CD14-positive monocyte (primary cell): ENCODE measurements at regions not wholly inside any gene's neighbourhood (a gene's known extent, or its start where the extent isn't known, plus 50 kb on each side); places are given as distances from the start of the nearest gene placed in this dataset.

Experiments used
- DNase-seq, 3 donors: peaks; one replicate each; pipeline ENCODE4 v3.0.0-alpha.2; 2011 to 2022
- H2AFZ ChIP-seq: 2 replicates; pipeline ENCODE4 v1.6.0; 2012; ENCODE audit warnings: mild to moderate bottlenecking, low read depth, low read length, inconsistent platforms; ENCODE audit not compliant: insufficient read depth, poor library complexity, severe bottlenecking
- H3K27ac ChIP-seq, 2 donors: 1 replicate in 1 of 2; 2 replicates in 1 of 2; pipeline ENCODE4 v1.5.1; 2012 to 2013; ENCODE audit warnings: low read length in 2 of 2, control low read depth in 1 of 2, inconsistent platforms in 1 of 2, low read depth in 1 of 2, mild to moderate bottlenecking in 1 of 2
- H3K27me3 ChIP-seq, 2 donors: one replicate each; pipeline versions ENCODE4 v1.6.0 to v1.6.1; 2011 to 2013; ENCODE audit warnings: low read length in 2 of 2; ENCODE audit not compliant: control insufficient read depth in 2 of 2, insufficient read depth in 2 of 2
- H3K36me3 ChIP-seq, 2 donors: replicated peaks in 1 of 2; 1 replicate in 1 of 2; 2 replicates in 1 of 2; pipeline versions ENCODE4 v1.5.1 to v1.6.1; 2012 to 2013; ENCODE audit warnings: low read length in 2 of 2, control low read depth in 1 of 2, inconsistent platforms in 1 of 2, mild to moderate bottlenecking in 1 of 2; ENCODE audit not compliant: insufficient read depth in 2 of 2, control insufficient read depth in 1 of 2
- H3K4me1 ChIP-seq, 2 donors: 1 replicate in 1 of 2; 2 replicates in 1 of 2; pipeline versions ENCODE4 v1.5.1 to v1.6.1; 2012 to 2013; ENCODE audit warnings: low read length in 2 of 2, control low read depth in 1 of 2, inconsistent platforms in 1 of 2, mild to moderate bottlenecking in 1 of 2, moderate library complexity in 1 of 2; ENCODE audit not compliant: insufficient read depth in 2 of 2, control insufficient read depth in 1 of 2
- H3K4me2 ChIP-seq: replicated peaks from 2 replicates; pipeline ENCODE3; 2012; ENCODE audit warnings: low read length, moderate library complexity, mild to moderate bottlenecking; ENCODE audit not compliant: poor library complexity, severe bottlenecking; ENCODE audit errors: extremely low read depth
- H3K4me3 ChIP-seq, 3 experiments: fragments of 200-600 bp in 1 of 3; sonication (generic) in 1 of 3; replicated peaks in 1 of 3; 1 replicate in 2 of 3; 2 replicates in 1 of 3; pipeline ENCODE4 v1.5.1; 2011 to 2013; ENCODE audit warnings: low read length in 3 of 3, mild to moderate bottlenecking in 3 of 3, control low read depth in 2 of 3, low read depth in 2 of 3, inconsistent platforms in 1 of 3, moderate library complexity in 1 of 3
- H3K79me2 ChIP-seq: 2 replicates; pipeline ENCODE4 v1.6.0; 2012; ENCODE audit warnings: mild to moderate bottlenecking, control low read depth, inconsistent platforms, low read length, moderate library complexity; ENCODE audit not compliant: insufficient read depth
- H3K9ac ChIP-seq: 2 replicates; pipeline ENCODE4 v1.6.0; 2017; ENCODE audit warnings: low read length, mild to moderate bottlenecking; ENCODE audit not compliant: insufficient read depth, poor library complexity, severe bottlenecking
- H3K9me3 ChIP-seq, 2 donors: replicated peaks in 1 of 2; 1 replicate in 1 of 2; 2 replicates in 1 of 2; pipeline versions ENCODE4 v1.5.1 to v1.6.1; 2012 to 2013; ENCODE audit warnings: low read length in 2 of 2, control low read depth in 1 of 2; ENCODE audit not compliant: control insufficient read depth in 1 of 2, insufficient read depth in 1 of 2
- H4K20me1 ChIP-seq: 2 replicates; pipeline ENCODE4 v1.6.0; 2012; ENCODE audit warnings: mild to moderate bottlenecking, low read length, control low read depth, moderate library complexity; ENCODE audit not compliant: insufficient read depth
- H3K27ac Mint-ChIP-seq, 7 donors: one replicate each; pipeline ENCODE4 v1.8.0; 2020; ENCODE audit warnings: mild to moderate bottlenecking in 7 of 7, mixed read lengths in 7 of 7, moderate library complexity in 6 of 7, inconsistent platforms in 2 of 7
- H3K27me3 Mint-ChIP-seq, 3 donors: one replicate each; pipeline ENCODE4 v1.8.0; 2021 to 2022; ENCODE audit warnings: low read depth in 3 of 3, mild to moderate bottlenecking in 3 of 3, mixed read lengths in 3 of 3, moderate library complexity in 3 of 3, inconsistent platforms in 1 of 3
- H3K36me3 Mint-ChIP-seq, 2 donors: one replicate each; pipeline ENCODE4 v1.8.0; 2020; ENCODE audit warnings: mixed read lengths in 2 of 2, inconsistent platforms in 1 of 2, mild to moderate bottlenecking in 1 of 2
- H3K4me1 Mint-ChIP-seq: one replicate; pipeline ENCODE4 v1.8.0; 2020; ENCODE audit warnings: mild to moderate bottlenecking, mixed read lengths
- H3K4me3 Mint-ChIP-seq, 2 donors: one replicate each; pipeline ENCODE4 v1.8.0; 2020; ENCODE audit warnings: mild to moderate bottlenecking in 2 of 2, mixed read lengths in 2 of 2, moderate library complexity in 1 of 2
- H3K9me3 Mint-ChIP-seq, 7 donors: one replicate each; pipeline ENCODE4 v1.8.0; 2020 to 2022; ENCODE audit warnings: mixed read lengths in 7 of 7, mild to moderate bottlenecking in 6 of 7, moderate library complexity in 6 of 7, inconsistent platforms in 2 of 7
- CTCF ChIP-seq: fragments of 200-600 bp; IDR thresholded peaks from one replicate; pipeline ENCODE4 v1.8.0; 2022; ENCODE audit warnings: antibody characterized with exemption, mild to moderate bottlenecking
- WGBS: methylation state at CpG from one replicate; pipeline ENCODE4 v1.1.5; 2013; ENCODE audit warnings: missing lambda C conversion rate; ENCODE audit not compliant: insufficient coverage; 5-methylcytosine and 5-hydroxymethylcytosine counted together
- intact Hi-C, 2 donors: fragments of 100-400 bp; cut with micrococcal nuclease; formaldehyde crosslinking; loops; one replicate each; pipeline versions ENCODE4 v1.15.0 to v1.15.1; 2023

GRCh38 chr7:25617214-25617613 lies 388.9 kb upstream of the NPVF start:
- H3K4me1 Mint-ChIP-seq: peaks cover 39% of the 10 kb centered on the region
- H3K4me2 ChIP-seq: no peak overlapping the region
- H3K36me3 ChIP-seq: no peaks in the 10 kb centered on the region
- H3K79me2 ChIP-seq: no peaks in the 10 kb centered on the region
- intact Hi-C loops: no loop called here
- H3K9me3 Mint-ChIP-seq: peaks cover 0 to 6% (median 2%) of the 10 kb centered on the region in 7 donors
- no peaks in the 10 kb centered on the region for H3K27me3 ChIP-seq
- TF ChIP-seq CTCF: no peak
- H3K27me3 Mint-ChIP-seq: no peaks in the 10 kb centered on the region
- H3K27ac Mint-ChIP-seq: no peak overlapping the region
- no peaks in the 10 kb centered on the region for H4K20me1 ChIP-seq
- no peak overlapping the region for H2AFZ ChIP-seq
- no peak overlapping the region for H3K9ac ChIP-seq
- H3K4me1 ChIP-seq: peaks cover 26 to 27% of the 10 kb centered on the region in 2 donors
- H3K27ac ChIP-seq: no peak overlapping the region
- no peak overlapping the region for H3K4me3 Mint-ChIP-seq
- DNase-seq: no peak
- no peak overlapping the region for H3K4me3 ChIP-seq
- 67% methylated on average over 1 of the region's 4 CpGs for WGBS
- peaks cover 0 to 5% of the 10 kb centered on the region in 2 donors for H3K9me3 ChIP-seq
- no peaks in the 10 kb centered on the region for H3K36me3 Mint-ChIP-seq

- Histone ChIP-seq H3K27me3 (no peaks in the 10 kb centered on the region), H3K27ac (no peak overlapping the region), H2AFZ (no peak overlapping the region), H3K9me3 (peaks cover 0 to 2% of the 10 kb centered on the region in 2 donors), H3K4me1 (peaks cover 26 to 27% of the 10 kb centered on the region in 2 donors), H3K79me2 (no peaks in the 10 kb centered on the region), H4K20me1 (no peaks in the 10 kb centered on the region), H3K4me3 (no peak overlapping the region), H3K4me2 (no peak overlapping the region), H3K36me3 (no peaks in the 10 kb centered on the region), H3K9ac (no peak overlapping the region)
- H3K9me3 Mint-ChIP-seq: peaks cover 0 to 5% (median 2%) of the 10 kb centered on the region in 7 donors
- no peak for DNase-seq
- intact Hi-C loops: no loop called here
- H3K4me3 Mint-ChIP-seq: no peak overlapping the region
- peaks cover 39% of the 10 kb centered on the region for H3K4me1 Mint-ChIP-seq
- WGBS: 100% methylated on average over 1 of the region's 2 CpGs
- H3K27ac Mint-ChIP-seq: no peak overlapping the region
- peaks cover 0 to 2% (median 0%) of the 10 kb centered on the region in 3 donors for H3K27me3 Mint-ChIP-seq
- H3K36me3 Mint-ChIP-seq: no peaks in the 10 kb centered on the region
- no peak for TF ChIP-seq CTCF
These were observed 389.4 kb upstream of the NPVF start for GRCh38 chr7:25617673-25618072.
